ENCODE measurements at regions not wholly inside any gene's neighbourhood (a gene's known extent, or its start where the extent isn't known, plus 50 kb on each side); places are given as distances from the start of the nearest gene placed in this dataset.

- TF ChIP-seq, protein P1, sequence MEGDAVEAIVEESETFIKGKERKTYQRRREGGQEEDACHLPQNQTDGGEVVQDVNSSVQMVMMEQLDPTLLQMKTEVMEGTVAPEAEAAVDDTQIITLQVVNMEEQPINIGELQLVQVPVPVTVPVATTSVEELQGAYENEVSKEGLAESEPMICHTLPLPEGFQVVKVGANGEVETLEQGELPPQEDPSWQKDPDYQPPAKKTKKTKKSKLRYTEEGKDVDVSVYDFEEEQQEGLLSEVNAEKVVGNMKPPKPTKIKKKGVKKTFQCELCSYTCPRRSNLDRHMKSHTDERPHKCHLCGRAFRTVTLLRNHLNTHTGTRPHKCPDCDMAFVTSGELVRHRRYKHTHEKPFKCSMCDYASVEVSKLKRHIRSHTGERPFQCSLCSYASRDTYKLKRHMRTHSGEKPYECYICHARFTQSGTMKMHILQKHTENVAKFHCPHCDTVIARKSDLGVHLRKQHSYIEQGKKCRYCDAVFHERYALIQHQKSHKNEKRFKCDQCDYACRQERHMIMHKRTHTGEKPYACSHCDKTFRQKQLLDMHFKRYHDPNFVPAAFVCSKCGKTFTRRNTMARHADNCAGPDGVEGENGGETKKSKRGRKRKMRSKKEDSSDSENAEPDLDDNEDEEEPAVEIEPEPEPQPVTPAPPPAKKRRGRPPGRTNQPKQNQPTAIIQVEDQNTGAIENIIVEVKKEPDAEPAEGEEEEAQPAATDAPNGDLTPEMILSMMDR (IDR thresholded peaks at IDR 0.05; ENCODE audit: insufficient read depth, low read depth, low read length) = no peak
- TF ChIP-seq EZH2 (IDR thresholded peaks at IDR 0.05; ENCODE audit: insufficient read depth, low read length) = no peak
These were observed 167.2 kb downstream of the CAPZA3 start for GRCh38 chr12:18905134-18905533.

All from astrocyte (in vitro differentiated cells and primary cell).